ENCODE measurements at regions not wholly inside any gene's neighbourhood (a gene's known extent, or its start where the extent isn't known, plus 50 kb on each side); places are given as distances from the start of the nearest gene placed in this dataset.
"Not testable (repeated sequence)": the region's sequence is repeated elsewhere in the genome, so short reads cannot be mapped to it uniquely, and the experiment has no call there.

GRCh38 chr17:27106982-27107360 lies 186.9 kb upstream of the WSB1 start:
- H3K9me2 ChIP-seq (ENCODE audit: insufficient read depth, low read length), result no peaks in the 10 kb centered on the region
- H4K20me1 ChIP-seq (ENCODE audit: insufficient read depth), result no peaks in the 10 kb centered on the region
- TF ChIP-seq RAD21 (conservative IDR thresholded peaks at IDR 0.05) (no peak), MXI1 (conservative IDR thresholded peaks at IDR 0.05; ENCODE audit: poor library complexity, severe bottlenecking) (no peak), REST (IDR thresholded peaks at IDR 0.05; ENCODE audit: borderline replicate concordance) (no peak), POLR2AphosphoS5 (IDR thresholded peaks at IDR 0.05) (no peak), TAF1 (IDR thresholded peaks at IDR 0.05; ENCODE audit: low read depth) (no peak), EP300 (conservative IDR thresholded peaks at IDR 0.05; ENCODE audit: poor library complexity, severe bottlenecking) (no peak), SMC3 (conservative IDR thresholded peaks at IDR 0.05; ENCODE audit: poor library complexity) (no peak), CTCF (IDR thresholded peaks at IDR 0.05; ENCODE audit: poor library complexity, severe bottlenecking) (no peak), EZH2 (IDR thresholded peaks at IDR 0.05; ENCODE audit: borderline replicate concordance, insufficient read depth, low read length, poor library complexity, severe bottlenecking) (no peak)
- no peaks in the 10 kb centered on the region for H3K79me2 ChIP-seq (replicated peaks; ENCODE audit: insufficient read depth, low read length)
- H3K9me3 ChIP-seq (ENCODE audit: low read length), result no peaks in the 10 kb centered on the region
- H3K27ac ChIP-seq (ENCODE audit: low read length), result no peak overlapping the region
- H3K4me3 ChIP-seq (ENCODE audit: low read length), result no peak overlapping the region
- no peak overlapping the region for H3K4me2 ChIP-seq (ENCODE audit: low read length)
- no peak overlapping the region for H3K9ac ChIP-seq (ENCODE audit: low read length)
- no peaks in the 10 kb centered on the region for H3F3A ChIP-seq (ENCODE audit: insufficient read depth, low read length, poor library complexity, severe bottlenecking)
- no peaks in the 10 kb centered on the region for H3K27me3 ChIP-seq (ENCODE audit: insufficient read depth, low read depth, low read length)
- H2AFZ ChIP-seq (ENCODE audit: low read depth, low read length), result no peak overlapping the region
- H3K36me3 ChIP-seq (ENCODE audit: insufficient read depth, low read length), result no peaks in the 10 kb centered on the region

GRCh38 chr17:27107386-27108328 lies 186.3 kb upstream of the WSB1 start:
- H3K4me3 ChIP-seq (ENCODE audit: low read length); H3K79me2 ChIP-seq (replicated peaks; ENCODE audit: insufficient read depth, low read length); H3K4me2 ChIP-seq (ENCODE audit: low read length); H3F3A ChIP-seq (ENCODE audit: insufficient read depth, low read length, poor library complexity, severe bottlenecking); H3K27me3 ChIP-seq (ENCODE audit: insufficient read depth, low read depth, low read length); H3K9me2 ChIP-seq (ENCODE audit: insufficient read depth, low read length); H3K27ac ChIP-seq (ENCODE audit: low read length); H3K36me3 ChIP-seq (ENCODE audit: insufficient read depth, low read length); H3K9me3 ChIP-seq (ENCODE audit: low read length); H4K20me1 ChIP-seq (ENCODE audit: insufficient read depth); H3K9ac ChIP-seq (ENCODE audit: low read length); H2AFZ ChIP-seq (ENCODE audit: low read depth, low read length): not testable (repeated sequence)

Measured in neural cell (in vitro differentiated cells).